RWPE2 (cell line): ENCODE measurements at regions not wholly inside any gene's neighbourhood (a gene's known extent, or its start where the extent isn't known, plus 50 kb on each side); places are given as distances from the start of the nearest gene placed in this dataset.

Experiments used
- ATAC-seq: fragments of 200-7000 bp; cut with Tn5 transposase; 3 replicates; pipeline ENCODE4 v1.9.1; 2021; ENCODE audit warnings: low read depth
- DNase-seq: peaks from one replicate; pipeline ENCODE4 v3.0.0-alpha.2; 2020; ENCODE audit warnings: low spot score
- H3K27ac ChIP-seq: fragments of 450-650 bp; 2 replicates; pipeline ENCODE4 v1.5.1; 2017; ENCODE audit warnings: mild to moderate bottlenecking; ENCODE audit not compliant: poor library complexity, severe bottlenecking
- H3K27me3 ChIP-seq: fragments of 250-450 bp; sonication (Bioruptor Pico); 2 replicates; pipeline ENCODE4 v1.5.1; 2021; ENCODE audit warnings: mild to moderate bottlenecking, moderate library complexity; ENCODE audit not compliant: insufficient read depth, poor library complexity, severe bottlenecking
- H3K36me3 ChIP-seq: fragments of 250-450 bp; sonication (Bioruptor Pico); 2 replicates; pipeline ENCODE4 v1.5.1; 2020; ENCODE audit warnings: low read depth, mild to moderate bottlenecking, moderate library complexity
- H3K4me1 ChIP-seq: fragments of 250-450 bp; sonication (Bioruptor Pico); 2 replicates; pipeline ENCODE4 v1.5.1; 2021; ENCODE audit warnings: mild to moderate bottlenecking, moderate library complexity; ENCODE audit not compliant: insufficient read depth, poor library complexity, severe bottlenecking
- H3K4me3 ChIP-seq: fragments of 250-450 bp; sonication (Bioruptor Pico); 2 replicates; pipeline ENCODE4 v1.5.1; 2021; ENCODE audit warnings: mild to moderate bottlenecking, moderate library complexity; ENCODE audit not compliant: severe bottlenecking
- H3K9me3 ChIP-seq: fragments of 250-450 bp; sonication (Bioruptor Pico); 2 replicates; pipeline ENCODE4 v1.5.1; 2021; ENCODE audit warnings: mild to moderate bottlenecking, moderate library complexity; ENCODE audit not compliant: severe bottlenecking
- CTCF ChIP-seq: fragments of 450-650 bp; IDR thresholded peaks from one replicate; pipeline ENCODE4 v1.5.1; 2017; ENCODE audit warnings: mild to moderate bottlenecking, moderate library complexity; ENCODE audit not compliant: poor library complexity, severe bottlenecking

GRCh38 chr2:240303896-240304745, 131.3 kb upstream of the GPC1 start:
- H3K36me3 ChIP-seq = no peaks in the 10 kb centered on the region
- no peak for ATAC-seq
- no peaks in the 10 kb centered on the region for H3K27me3 ChIP-seq
- DNase-seq = no peak
- no peak overlapping the region for H3K4me3 ChIP-seq
- no peak for TF ChIP-seq CTCF
- no peaks in the 10 kb centered on the region for H3K4me1 ChIP-seq
- H3K27ac ChIP-seq = no peak overlapping the region
- no peaks in the 10 kb centered on the region for H3K9me3 ChIP-seq

GRCh38 chr2:240304746-240305161, 130.7 kb upstream of the GPC1 start:
- Histone ChIP-seq H3K27me3 (no peaks in the 10 kb centered on the region), H3K4me1 (no peaks in the 10 kb centered on the region), H3K4me3 (no peak overlapping the region), H3K36me3 (no peaks in the 10 kb centered on the region), H3K27ac (no peak overlapping the region), H3K9me3 (no peaks in the 10 kb centered on the region)
- no peak for TF ChIP-seq CTCF
- ATAC-seq = no peak
- DNase-seq = no peak

- Histone ChIP-seq H3K36me3 (no peaks in the 10 kb centered on the region), H3K4me1 (no peaks in the 10 kb centered on the region), H3K9me3 (no peaks in the 10 kb centered on the region), H3K27me3 (no peaks in the 10 kb centered on the region), H3K4me3 (no peak overlapping the region), H3K27ac (no peak overlapping the region)
- DNase-seq = no peak
- ATAC-seq = no peak
- no peak for TF ChIP-seq CTCF
These were observed 130.0 kb upstream of the GPC1 start for GRCh38 chr2:240305369-240305962.

GRCh38 chr2:240306185-240306584, 129.3 kb upstream of the GPC1 start:
- Histone ChIP-seq H3K4me3 (no peak overlapping the region), H3K27ac (no peak overlapping the region), H3K36me3 (no peaks in the 10 kb centered on the region), H3K4me1 (no peaks in the 10 kb centered on the region), H3K9me3 (no peaks in the 10 kb centered on the region), H3K27me3 (no peaks in the 10 kb centered on the region)
- ATAC-seq (no peak), DNase-seq (no peak)
- no peak for TF ChIP-seq CTCF
